Psoas muscle (tissue), 7 donors: ENCODE measurements at regions not wholly inside any gene's neighbourhood (a gene's known extent, or its start where the extent isn't known, plus 50 kb on each side); places are given as distances from the start of the nearest gene placed in this dataset.

ENCODE experiments used
- ATAC-seq, 4 donors: fragments of 200-7000 bp; cut with Tn5 transposase; one replicate each; pipeline ENCODE4 v1.9.1; 2020; ENCODE audit warnings: moderate library complexity in 3 of 4, mild to moderate bottlenecking in 2 of 4
- DNase-seq, 2 donors: peaks; one replicate each; pipeline ENCODE4 v3.0.0-alpha.2; 2020
- H3K27ac ChIP-seq: fragments of 200-600 bp; one replicate; pipeline ENCODE4 v1.8.0; 2022
- H3K27me3 ChIP-seq, 3 donors: fragments of 200-600 bp in 1 of 3; one replicate each; pipeline versions ENCODE4 v1.6.1 to v1.8.0; 2013 to 2022; ENCODE audit warnings: low read length in 2 of 3, mild to moderate bottlenecking in 2 of 3, moderate library complexity in 1 of 3; ENCODE audit not compliant: insufficient read depth in 3 of 3
- H3K36me3 ChIP-seq, 2 donors: fragments of 200-600 bp in 1 of 2; one replicate each; pipeline versions ENCODE4 v1.6.1 to v1.8.0; 2013 to 2022; ENCODE audit warnings: low read depth in 1 of 2, mild to moderate bottlenecking in 1 of 2, moderate library complexity in 1 of 2; ENCODE audit not compliant: insufficient read depth in 1 of 2
- H3K4me1 ChIP-seq: fragments of 200-600 bp; one replicate; pipeline ENCODE4 v1.8.0; 2022
- H3K4me3 ChIP-seq: fragments of 200-600 bp; one replicate; pipeline ENCODE4 v1.8.0; 2022; ENCODE audit warnings: mild to moderate bottlenecking
- H3K9me3 ChIP-seq: fragments of 200-600 bp; one replicate; pipeline ENCODE4 v1.8.0; 2022
- CTCF ChIP-seq: fragments of 200-600 bp; IDR thresholded peaks from one replicate; pipeline ENCODE4 v1.8.0; 2022; ENCODE audit warnings: antibody characterized with exemption
- WGBS, 3 donors: extraction: QIAGEN DNeasy Blood & Tissue Kit; methylation state at CpG; one replicate each; pipeline versions ENCODE4 v1.1.6 to v1.1.7; 2013; 5-methylcytosine and 5-hydroxymethylcytosine counted together
- intact Hi-C, 2 donors: fragments of 100-400 bp; cut with DNase I; formaldehyde crosslinking; loops; one replicate each; pipeline versions ENCODE4 v1.11.0 to v1.14.2; 2022
- donor health status: healthy with polysubstance abuse.
- donor health status: DM: no; HTN: no; CAD: no; lungs with moderate emphysema.
- donor health status: Bipolar disorder and iron deficiency.
- donor health status: healthy.
- donor health status: DM: yes; HTN: yes; CAD: no.
- donor health status: DM: no; HTN: no; CAD: no.
- donor health status: DM: yes; HTN: yes; CAD: no.

- Histone ChIP-seq H3K36me3 (no peaks in the 10 kb centered on the region), H3K27me3 (no peaks in the 10 kb centered on the region), H3K27ac (no peak overlapping the region), H3K4me1 (no peaks in the 10 kb centered on the region), H3K9me3 (no peaks in the 10 kb centered on the region), H3K4me3 (no peak overlapping the region)
- DNase-seq = no peak
- 55 to 75% (median 74%) methylated on average over 3 to 10 of the region's 10 CpGs for WGBS, 3 donors
- TF ChIP-seq CTCF = no peak
- intact Hi-C loops = no loop called here
- no peak for ATAC-seq
These were observed 180.2 kb downstream of the TRIM36 start for GRCh38 chr5:114989512-114989911.

GRCh38 chr5:114988096-114988495, 181.6 kb downstream of the TRIM36 start:
- no peak for ATAC-seq
- H3K27me3 ChIP-seq = no peaks in the 10 kb centered on the region
- no peak for TF ChIP-seq CTCF
- DNase-seq = no peak
- intact Hi-C loops = no loop called here
- H3K9me3 ChIP-seq = no peaks in the 10 kb centered on the region
- WGBS, 3 donors = 67 to 69% (median 67%) methylated on average over 2 of the region's 2 CpGs
- no peak overlapping the region for H3K27ac ChIP-seq
- H3K36me3 ChIP-seq = no peaks in the 10 kb centered on the region
- H3K4me3 ChIP-seq = no peak overlapping the region
- no peaks in the 10 kb centered on the region for H3K4me1 ChIP-seq

GRCh38 chr5:114984796-114985195, 184.9 kb downstream of the TRIM36 start:
- intact Hi-C loops = no loop called here

GRCh38 chr5:114981111-114981510, 188.6 kb downstream of the TRIM36 start:
- DNase-seq (no peak), ATAC-seq (no peak)
- 46 to 56% (median 56%) methylated on average over 3 of the region's 3 CpGs for WGBS, 3 donors
- no peak for TF ChIP-seq CTCF
- Histone ChIP-seq H3K36me3 (no peaks in the 10 kb centered on the region), H3K4me3 (no peak overlapping the region), H3K27me3 (no peaks in the 10 kb centered on the region), H3K4me1 (no peaks in the 10 kb centered on the region), H3K9me3 (no peaks in the 10 kb centered on the region), H3K27ac (no peak overlapping the region)
- intact Hi-C loops = no loop called here

More at GRCh38 chr5:114984796-114985195, 184.9 kb downstream of the TRIM36 start:
- Histone ChIP-seq H3K4me3 (no peak overlapping the region), H3K9me3 (no peaks in the 10 kb centered on the region), H3K27ac (no peak overlapping the region), H3K36me3 (no peaks in the 10 kb centered on the region), H3K27me3 (no peaks in the 10 kb centered on the region), H3K4me1 (no peaks in the 10 kb centered on the region)
- no peak for TF ChIP-seq CTCF
- no peak for ATAC-seq
- DNase-seq = no peak
- 72 to 89% (median 81%) methylated on average over 2 of the region's 2 CpGs for WGBS, 3 donors

- no peak for ATAC-seq
- Histone ChIP-seq H3K4me3 (no peak overlapping the region), H3K27ac (no peak overlapping the region), H3K27me3 (no peaks in the 10 kb centered on the region), H3K9me3 (no peaks in the 10 kb centered on the region), H3K36me3 (no peaks in the 10 kb centered on the region), H3K4me1 (no peaks in the 10 kb centered on the region)
- no peak for TF ChIP-seq CTCF
- DNase-seq = no peak
- WGBS, 3 donors = 87 to 88% (median 88%) methylated on average over 4 of the region's 4 CpGs
- intact Hi-C loops = no loop called here
These were observed 191.6 kb downstream of the TRIM36 start for GRCh38 chr5:114977979-114978573.
